ENCODE measurements at regions not wholly inside any gene's neighbourhood (a gene's known extent, or its start where the extent isn't known, plus 50 kb on each side); places are given as distances from the start of the nearest gene placed in this dataset.

GRCh38 chr10:53601260-53601875 is 828.8 kb upstream of the MBL2 start:
- 0 out of 2 replicates have a peak, but pooled peaks cover 4% of the 10 kb centered on the region for H3K9me3 Mint-ChIP-seq
- no peak overlapping the region for H3K27ac Mint-ChIP-seq
- no peak overlapping the region for H3K4me3 Mint-ChIP-seq
- no peaks in the 10 kb centered on the region for H3K27me3 Mint-ChIP-seq (ENCODE audit: insufficient read depth)
- no peaks in the 10 kb centered on the region for H3K36me3 Mint-ChIP-seq (ENCODE audit: low read depth)
- DNase-seq: peak; percentile 21
- peak; percentile 88 for TF ChIP-seq CTCF (IDR thresholded peaks at IDR 0.05)
- no peaks in the 10 kb centered on the region for H3K4me1 Mint-ChIP-seq (ENCODE audit: low read depth)

GRCh38 chr10:53598914-53599313 is 826.3 kb upstream of the MBL2 start:
- Mint-ChIP-seq H3K36me3 (ENCODE audit: low read depth) (no peaks in the 10 kb centered on the region), H3K27me3 (ENCODE audit: insufficient read depth) (no peaks in the 10 kb centered on the region), H3K9me3 (peaks cover 6% of the 10 kb centered on the region; the same call in 1 of the 2 replicates), H3K27ac (no peak overlapping the region), H3K4me1 (ENCODE audit: low read depth) (no peaks in the 10 kb centered on the region), H3K4me3 (no peak overlapping the region)
- TF ChIP-seq CTCF (IDR thresholded peaks at IDR 0.05): no peak
- DNase-seq: no peak

GRCh38 chr10:53597835-53598251 is 825.3 kb upstream of the MBL2 start:
- H3K27ac Mint-ChIP-seq: no peak overlapping the region
- no peak for TF ChIP-seq CTCF (IDR thresholded peaks at IDR 0.05)
- H3K27me3 Mint-ChIP-seq (ENCODE audit: insufficient read depth): no peaks in the 10 kb centered on the region
- H3K36me3 Mint-ChIP-seq (ENCODE audit: low read depth): no peaks in the 10 kb centered on the region
- H3K4me1 Mint-ChIP-seq (ENCODE audit: low read depth): no peaks in the 10 kb centered on the region
- peaks cover 11% of the 10 kb centered on the region for H3K9me3 Mint-ChIP-seq
- H3K4me3 Mint-ChIP-seq: no peak overlapping the region
- DNase-seq: no peak

GRCh38 chr10:53580465-53580864 is 807.9 kb upstream of the MBL2 start:
- H3K27me3 Mint-ChIP-seq (ENCODE audit: insufficient read depth): no peaks in the 10 kb centered on the region
- H3K27ac Mint-ChIP-seq: no peak overlapping the region
- no peaks in the 10 kb centered on the region for H3K36me3 Mint-ChIP-seq (ENCODE audit: low read depth)
- no peak for DNase-seq
- H3K4me3 Mint-ChIP-seq: no peak overlapping the region
- H3K9me3 Mint-ChIP-seq: peaks cover 24% of the 10 kb centered on the region
- TF ChIP-seq CTCF (IDR thresholded peaks at IDR 0.05): no peak
- no peaks in the 10 kb centered on the region for H3K4me1 Mint-ChIP-seq (ENCODE audit: low read depth)

- Mint-ChIP-seq H3K27me3 (ENCODE audit: insufficient read depth) (no peaks in the 10 kb centered on the region), H3K27ac (no peak overlapping the region), H3K4me3 (no peak overlapping the region), H3K4me1 (ENCODE audit: low read depth) (no peaks in the 10 kb centered on the region), H3K9me3 (peaks cover 28% of the 10 kb centered on the region), H3K36me3 (ENCODE audit: low read depth) (no peaks in the 10 kb centered on the region)
- no peak for TF ChIP-seq CTCF (IDR thresholded peaks at IDR 0.05)
- no peak for DNase-seq
These were observed 807.2 kb upstream of the MBL2 start for GRCh38 chr10:53579773-53580172.

All from HFFc6 (cell line).